Thoracic aorta (tissue), 2 donors: ENCODE measurements at regions not wholly inside any gene's neighbourhood (a gene's known extent, or its start where the extent isn't known, plus 50 kb on each side); places are given as distances from the start of the nearest gene placed in this dataset.

Experiments used
- ATAC-seq: fragments of 150-250 bp; one replicate; pipeline ENCODE4 v1.8.0; 2017; ENCODE audit warnings: low read depth; ENCODE audit not compliant: insufficient number of reproducible peaks, low FRiP score
- DNase-seq: peaks from one replicate; pipeline ENCODE4 v3.0.0-alpha.2; 2020; ENCODE audit warnings: low spot score
- H3K27ac ChIP-seq, 2 donors: fragments of 200-600 bp; sonication (generic); 1 replicate in 1 of 2; 2 replicates in 1 of 2; pipeline ENCODE4 v1.5.1; 2016; ENCODE audit warnings: mild to moderate bottlenecking in 2 of 2, moderate library complexity in 2 of 2
- H3K27me3 ChIP-seq: fragments of 200-600 bp; sonication (generic); replicated peaks from 2 replicates; pipeline ENCODE4 v1.6.0; 2016; ENCODE audit warnings: mild to moderate bottlenecking; ENCODE audit not compliant: insufficient read depth
- H3K36me3 ChIP-seq: fragments of 200-600 bp; sonication (generic); one replicate; pipeline ENCODE4 v1.5.1; 2016
- H3K4me1 ChIP-seq, 2 donors: fragments of 200-600 bp; sonication (generic); 1 replicate in 1 of 2; 2 replicates in 1 of 2; pipeline versions ENCODE4 v1.5.1 to v1.6.0; 2016; ENCODE audit warnings: low read depth in 2 of 2, mild to moderate bottlenecking in 1 of 2; ENCODE audit not compliant: control insufficient read depth in 1 of 2
- H3K4me3 ChIP-seq: fragments of 200-600 bp; sonication (generic); 2 replicates; pipeline ENCODE4 v1.5.1; 2016; ENCODE audit warnings: mild to moderate bottlenecking
- H3K9me3 ChIP-seq: fragments of 200-600 bp; sonication (generic); 2 replicates; pipeline ENCODE4 v1.5.1; 2016
- TF ChIP-seq, protein P1 (sequence below): fragments of 200-600 bp; sonication (generic); IDR thresholded peaks from one replicate; pipeline ENCODE4 v1.5.1; 2019; ENCODE audit warnings: antibody characterized with exemption

DNA sequence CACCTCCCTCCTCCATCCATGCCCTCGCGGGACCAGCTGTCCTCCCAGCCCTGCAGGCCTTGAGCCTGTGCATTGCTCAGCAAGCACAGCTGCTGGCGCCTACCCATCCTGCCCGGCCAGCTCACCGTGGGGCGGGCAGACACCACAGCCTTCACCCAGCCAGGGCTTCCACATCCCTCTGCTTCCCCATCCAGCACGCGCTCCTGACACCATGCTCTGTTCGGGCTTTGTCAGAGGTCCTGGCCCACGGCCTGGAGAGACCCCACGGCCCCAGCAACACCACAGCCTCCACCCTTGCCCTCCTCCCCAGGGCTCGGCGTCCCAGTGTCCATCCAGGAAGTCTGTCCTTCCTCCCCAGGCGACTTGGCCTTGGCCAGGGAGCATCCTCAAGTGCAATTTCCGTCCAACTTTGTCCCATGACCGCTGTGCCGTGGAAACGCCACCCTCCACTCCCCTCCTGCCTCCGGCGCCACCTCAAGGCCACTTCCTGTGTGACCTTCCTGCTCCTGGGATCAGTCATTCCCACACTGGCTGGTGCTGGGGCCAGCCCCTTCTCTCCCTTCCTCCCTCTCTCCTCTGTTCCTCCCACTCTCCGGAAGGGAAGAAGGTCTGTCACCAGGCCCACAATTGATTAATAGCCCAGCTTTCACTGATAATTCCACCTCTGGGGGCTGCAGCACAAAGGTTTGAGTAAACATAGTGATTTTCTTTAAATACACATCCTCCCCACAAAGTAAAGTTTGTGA is 71.5 kb upstream of the SMNDC1 start:
- H3K4me1 ChIP-seq: no peaks in the 10 kb centered on the region
- no peak overlapping the region for H3K4me3 ChIP-seq
- H3K36me3 ChIP-seq: no peaks in the 10 kb centered on the region
- DNase-seq (no peak), ATAC-seq (no peak)
- H3K27ac ChIP-seq: no peak overlapping the region
- TF ChIP-seq, protein P1, sequence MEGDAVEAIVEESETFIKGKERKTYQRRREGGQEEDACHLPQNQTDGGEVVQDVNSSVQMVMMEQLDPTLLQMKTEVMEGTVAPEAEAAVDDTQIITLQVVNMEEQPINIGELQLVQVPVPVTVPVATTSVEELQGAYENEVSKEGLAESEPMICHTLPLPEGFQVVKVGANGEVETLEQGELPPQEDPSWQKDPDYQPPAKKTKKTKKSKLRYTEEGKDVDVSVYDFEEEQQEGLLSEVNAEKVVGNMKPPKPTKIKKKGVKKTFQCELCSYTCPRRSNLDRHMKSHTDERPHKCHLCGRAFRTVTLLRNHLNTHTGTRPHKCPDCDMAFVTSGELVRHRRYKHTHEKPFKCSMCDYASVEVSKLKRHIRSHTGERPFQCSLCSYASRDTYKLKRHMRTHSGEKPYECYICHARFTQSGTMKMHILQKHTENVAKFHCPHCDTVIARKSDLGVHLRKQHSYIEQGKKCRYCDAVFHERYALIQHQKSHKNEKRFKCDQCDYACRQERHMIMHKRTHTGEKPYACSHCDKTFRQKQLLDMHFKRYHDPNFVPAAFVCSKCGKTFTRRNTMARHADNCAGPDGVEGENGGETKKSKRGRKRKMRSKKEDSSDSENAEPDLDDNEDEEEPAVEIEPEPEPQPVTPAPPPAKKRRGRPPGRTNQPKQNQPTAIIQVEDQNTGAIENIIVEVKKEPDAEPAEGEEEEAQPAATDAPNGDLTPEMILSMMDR: no peak
- H3K27me3 ChIP-seq: no peaks in the 10 kb centered on the region
- H3K9me3 ChIP-seq: no peaks in the 10 kb centered on the region

DNA sequence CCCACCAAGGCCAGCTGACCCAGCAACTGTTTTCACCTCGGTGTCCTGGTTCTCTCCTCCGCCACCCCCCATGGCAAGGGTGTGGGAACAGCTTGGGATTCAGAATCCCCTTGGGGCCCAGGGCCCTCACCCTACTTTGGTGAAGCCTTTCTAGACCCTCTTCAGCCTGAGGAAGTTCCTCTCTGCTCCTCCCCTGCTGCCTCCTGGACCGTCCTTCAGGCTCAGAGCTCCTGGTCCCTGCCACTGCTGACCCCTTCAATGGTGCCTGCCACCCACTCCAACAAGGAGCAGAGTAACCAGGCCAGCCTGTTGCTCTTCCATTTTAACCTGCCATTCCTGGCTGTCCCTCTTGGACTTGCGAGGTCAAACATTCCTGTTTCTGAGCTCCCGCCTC is 72.0 kb upstream of the SMNDC1 start:
- Histone ChIP-seq H3K27me3 (no peaks in the 10 kb centered on the region), H3K4me1 (no peaks in the 10 kb centered on the region), H3K27ac (no peak overlapping the region), H3K4me3 (no peak overlapping the region), H3K9me3 (no peaks in the 10 kb centered on the region), H3K36me3 (no peaks in the 10 kb centered on the region)
- ATAC-seq: no peak
- DNase-seq: no peak
- TF ChIP-seq, protein P1: no peak

DNA sequence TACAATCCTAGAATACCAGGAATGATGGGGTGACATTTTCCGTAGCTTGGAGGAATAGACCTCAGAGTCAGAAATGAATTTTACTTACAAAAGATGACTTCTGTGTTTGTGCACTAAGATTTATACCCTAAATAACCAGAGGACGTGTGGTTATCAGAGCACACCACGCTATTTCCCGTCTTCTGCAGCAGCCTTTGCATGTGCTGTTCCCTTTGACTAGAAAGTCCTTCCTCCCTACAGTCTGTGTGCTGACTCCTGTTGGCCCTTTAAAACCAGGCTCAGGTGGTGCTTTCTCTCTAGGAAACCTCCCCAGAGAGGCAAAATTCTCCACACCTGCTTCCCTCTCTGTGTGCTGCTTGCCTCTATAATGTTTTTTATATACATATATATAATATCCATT is 73.3 kb upstream of the SMNDC1 start:
- TF ChIP-seq, protein P1: no peak

DNA sequence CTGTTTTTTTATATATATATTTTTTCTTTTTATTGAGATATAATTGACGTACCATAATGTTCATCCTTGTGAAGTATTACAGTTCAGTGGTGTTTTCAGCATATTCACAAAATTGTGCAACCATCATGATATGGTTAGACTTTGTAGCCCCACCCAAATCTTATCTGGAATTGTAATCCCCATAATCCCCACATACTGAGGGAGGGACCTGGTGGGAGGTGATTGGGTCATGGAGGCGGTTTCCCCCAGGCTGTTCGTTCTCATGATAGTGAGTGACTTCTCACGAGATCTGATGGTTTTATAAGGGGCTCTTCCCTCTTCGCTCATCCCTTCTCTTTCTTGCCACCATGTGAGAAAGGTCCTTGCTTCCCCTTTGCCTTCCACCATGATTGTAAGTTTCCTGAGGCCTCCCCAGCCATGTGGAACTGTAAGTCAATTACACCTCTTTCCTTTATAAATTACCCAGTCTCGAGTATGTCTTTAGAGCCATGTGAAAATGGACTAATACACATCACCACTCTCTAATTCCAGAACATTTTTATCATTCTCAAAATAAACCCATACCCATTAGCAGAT is 73.9 kb upstream of the SMNDC1 start:
- no peak for ATAC-seq
- Histone ChIP-seq H3K27ac (no peak overlapping the region), H3K27me3 (no peaks in the 10 kb centered on the region), H3K4me3 (no peak overlapping the region), H3K4me1 (no peaks in the 10 kb centered on the region), H3K9me3 (no peaks in the 10 kb centered on the region), H3K36me3 (no peaks in the 10 kb centered on the region)
- DNase-seq: no peak
- TF ChIP-seq, protein P1: no peak

More for the DNA sequence above, 73.3 kb upstream of the SMNDC1 start:
- no peak for ATAC-seq
- Histone ChIP-seq H3K27me3 (no peaks in the 10 kb centered on the region), H3K4me1 (no peaks in the 10 kb centered on the region), H3K36me3 (no peaks in the 10 kb centered on the region), H3K9me3 (no peaks in the 10 kb centered on the region), H3K4me3 (no peak overlapping the region), H3K27ac (no peak overlapping the region)
- no peak for DNase-seq

DNA sequence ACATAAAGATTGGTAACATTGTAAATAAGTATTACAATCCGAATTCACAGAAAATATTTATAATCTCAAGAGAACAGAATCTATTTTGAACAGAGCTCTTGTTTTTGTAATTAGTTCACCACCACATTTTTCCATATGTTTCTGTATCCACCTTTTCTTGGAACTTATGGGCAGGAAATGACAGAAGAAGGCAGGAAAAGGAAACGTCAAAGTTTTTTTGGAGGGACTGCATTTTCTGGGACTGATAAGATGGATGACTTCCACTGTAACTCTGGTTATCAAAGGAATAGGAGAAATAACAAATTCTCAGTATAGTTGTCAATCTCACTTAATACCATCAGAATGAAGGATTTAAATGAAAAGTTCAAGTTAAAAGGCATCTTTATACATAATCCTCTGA is 75.1 kb upstream of the SMNDC1 start:
- H3K36me3 ChIP-seq: no peaks in the 10 kb centered on the region
- ATAC-seq (no peak), DNase-seq (no peak)
- no peaks in the 10 kb centered on the region for H3K27me3 ChIP-seq
- H3K9me3 ChIP-seq: no peaks in the 10 kb centered on the region
- no peak overlapping the region for H3K4me3 ChIP-seq
- TF ChIP-seq, protein P1: no peak
- H3K4me1 ChIP-seq: no peaks in the 10 kb centered on the region
- no peak overlapping the region for H3K27ac ChIP-seq
